HCT116 (cell line): ENCODE measurements at regions not wholly inside any gene's neighbourhood (a gene's known extent, or its start where the extent isn't known, plus 50 kb on each side); places are given as distances from the start of the nearest gene placed in this dataset.

Experiments used
- ATAC-seq: fragments of 200-7000 bp; cut with Tn5 transposase; 2 replicates; pipeline ENCODE4 v1.9.1; 2020; ENCODE audit warnings: mild to moderate bottlenecking, moderate library complexity
- BruUV-seq: library from RNA; stranded (reverse); fragments of 400-500 nt; replicated peaks from 2 replicates; lab custom pipeline; 2021; lab: Mats Ljungman, UMichigan
- CTCF ChIA-PET: fragments of 300-600 bp; sonication (Branson Sonifier 250); formaldehyde crosslinking; loops from one replicate; lab custom pipeline; 2021; ENCODE audit warnings: antibody characterized with exemption; lab: Charles Lee
- POLR2A ChIA-PET: fragments of 300-600, 350-600 bp; sonication (Branson Sonifier 250); formaldehyde crosslinking; loops from one replicate; lab custom pipeline; 2021; ENCODE audit warnings: antibody characterized with exemption; lab: Charles Lee
- RAD21 ChIA-PET, 2 experiments: fragments of 300-600 bp; sonication (Branson Sonifier 250); formaldehyde crosslinking; loops; one replicate each; lab custom pipeline; 2023; ENCODE audit warnings: low total read pairs in 2 of 2; ENCODE audit not compliant: uncharacterized antibody in 2 of 2, unreplicated experiment in 2 of 2, low non-redundant PET in 1 of 2; lab: Charles Lee
- DNase-seq: peaks from one replicate; pipeline ENCODE4 v3.0.0-alpha.2; 2010; ENCODE audit warnings: low read depth, low spot score
- H2AFZ ChIP-seq: fragments of 200-600 bp; shearing (Covaris generic), sonication (generic); 2 replicates; pipeline ENCODE4 v1.6.1; 2017; ENCODE audit warnings: low read depth, mixed run types, mixed read lengths, antibody characterized with exemption, low read length; ENCODE audit not compliant: poor library complexity, severe bottlenecking
- H3K27ac ChIP-seq: 2 replicates; pipeline ENCODE4 v1.5.1; 2012; ENCODE audit warnings: low read depth, low read length
- H3K27me3 ChIP-seq: fragments of 200-600 bp; sonication (generic); 2 replicates; pipeline ENCODE4 v1.6.1; 2016; ENCODE audit warnings: mixed run types, low read length, mixed read lengths; ENCODE audit not compliant: insufficient read depth
- H3K36me3 ChIP-seq, 2 experiments: fragments of 200-500 bp in 1 of 2; fragments of 200-600 bp in 1 of 2; sonication (Bioruptor generic) in 1 of 2; sonication (generic) in 1 of 2; 2 replicates each; pipeline versions ENCODE4 v1.5.1 to v1.6.1; 2014 to 2016; ENCODE audit warnings: low read length in 2 of 2, inconsistent platforms in 1 of 2, mixed read lengths in 1 of 2, mixed run types in 1 of 2; ENCODE audit not compliant: insufficient read depth in 2 of 2, control insufficient read depth in 1 of 2
- H3K4me1 ChIP-seq, 2 experiments: fragments of 200-600 bp in 1 of 2; sonication (generic) in 1 of 2; 2 replicates each; pipeline versions ENCODE4 v1.5.1 to v1.6.1; 2012 to 2017; ENCODE audit warnings: low read length in 2 of 2, inconsistent platforms in 1 of 2, mild to moderate bottlenecking in 1 of 2, mixed read lengths in 1 of 2, mixed run types in 1 of 2, moderate library complexity in 1 of 2; ENCODE audit not compliant: insufficient read depth in 2 of 2, control insufficient read depth in 1 of 2
- H3K4me2 ChIP-seq: fragments of 200-600 bp; sonication (generic); 2 replicates; pipeline ENCODE4 v1.6.1; 2017; ENCODE audit warnings: mixed run types, low read length, mixed read lengths
- H3K4me3 ChIP-seq, 2 experiments: fragments of 200-600 bp in 1 of 2; sonication (generic) in 1 of 2; replicated peaks in 1 of 2; 2 replicates each; pipeline ENCODE4 v1.5.1; 2011 to 2016; ENCODE audit warnings: low read length in 2 of 2, control low read depth in 1 of 2, low read depth in 1 of 2, mild to moderate bottlenecking in 1 of 2, mixed read lengths in 1 of 2, mixed run types in 1 of 2
- H3K79me2 ChIP-seq: fragments of 200-600 bp; sonication (generic); 2 replicates; pipeline ENCODE4 v1.6.1; 2017; ENCODE audit warnings: mild to moderate bottlenecking, mixed run types, low read length, moderate library complexity, mixed read lengths; ENCODE audit not compliant: insufficient read depth
- H3K9ac ChIP-seq: fragments of 200-600 bp; sonication (generic); 2 replicates; pipeline ENCODE4 v1.6.1; 2016; ENCODE audit warnings: low read length, mixed read lengths
- H3K9me2 ChIP-seq: fragments of 200-600 bp; sonication (generic), shearing (Covaris generic); 2 replicates; pipeline ENCODE4 v1.6.1; 2017; ENCODE audit warnings: mixed run types, mild to moderate bottlenecking, moderate library complexity; ENCODE audit not compliant: insufficient read depth
- H3K9me3 ChIP-seq, 2 experiments: fragments of 200-500 bp in 1 of 2; fragments of 200-600 bp in 1 of 2; sonication (Bioruptor generic) in 1 of 2; sonication (generic) in 1 of 2; 2 replicates each; pipeline ENCODE4 v1.6.1; 2014 to 2017; ENCODE audit warnings: low read length in 2 of 2, mixed read lengths in 2 of 2, inconsistent platforms in 1 of 2, low read depth in 1 of 2, mild to moderate bottlenecking in 1 of 2, mixed run types in 1 of 2, moderate library complexity in 1 of 2; ENCODE audit not compliant: control insufficient read depth in 1 of 2, insufficient read depth in 1 of 2
- H4K20me1 ChIP-seq: fragments of 200-600 bp; sonication (generic), shearing (Covaris generic); 2 replicates; pipeline ENCODE4 v1.6.1; 2017; ENCODE audit warnings: mixed run types, mild to moderate bottlenecking, moderate library complexity; ENCODE audit not compliant: insufficient read depth
- CBX3 ChIP-seq: IDR thresholded peaks from 2 replicates; pipeline ENCODE4 v1.6.1; 2012; ENCODE audit warnings: low read depth
- CEBPB ChIP-seq: IDR thresholded peaks from 2 replicates; pipeline ENCODE4 v1.6.1; 2012; ENCODE audit warnings: low read depth
- EGR1 ChIP-seq: IDR thresholded peaks from 2 replicates; pipeline ENCODE4 v1.6.1; 2012; ENCODE audit warnings: low read depth
- ELF1 ChIP-seq: IDR thresholded peaks from 2 replicates; pipeline ENCODE4 v1.6.1; 2012; ENCODE audit warnings: low read depth, borderline replicate concordance
- EZH2 ChIP-seq: fragments of 200-600 bp; sonication (generic); IDR thresholded peaks from 2 replicates; pipeline ENCODE4 v1.6.1; 2017; ENCODE audit warnings: antibody characterized with exemption, mixed run types
- EZH2phosphoT487 ChIP-seq: fragments of 200-600 bp; IDR thresholded peaks from 2 replicates; pipeline ENCODE4 v1.6.1; 2018; ENCODE audit warnings: antibody characterized with exemption, borderline replicate concordance
- JUND ChIP-seq: IDR thresholded peaks from 2 replicates; pipeline ENCODE4 v1.6.1; 2012
- POLR2A ChIP-seq: IDR thresholded peaks from 2 replicates; pipeline ENCODE4 v1.7.0; 2011; ENCODE audit warnings: borderline replicate concordance; ENCODE audit not compliant: insufficient read depth, insufficient read length; ENCODE audit errors: extremely low read depth
- POLR2AphosphoS5 ChIP-seq: IDR thresholded peaks from 2 replicates; pipeline ENCODE4 v1.6.1; 2011; ENCODE audit warnings: mild to moderate bottlenecking, low read depth, low read length, moderate library complexity
- RAD21 ChIP-seq: IDR thresholded peaks from 2 replicates; pipeline ENCODE4 v1.6.1; 2012; ENCODE audit warnings: low read depth, mild to moderate bottlenecking
- SIN3A ChIP-seq: IDR thresholded peaks from 2 replicates; pipeline ENCODE4 v1.6.1; 2012; ENCODE audit warnings: low read depth
- SRF ChIP-seq: IDR thresholded peaks from 2 replicates; pipeline ENCODE4 v1.6.1; 2012; ENCODE audit warnings: low read depth
- ZFX ChIP-seq: fragments of 450-650 bp; IDR thresholded peaks from 2 replicates; pipeline ENCODE4 v1.6.1; 2017
- ZNF274 ChIP-seq: fragments of 200-500 bp; sonication (Bioruptor generic); IDR thresholded peaks from 2 replicates; pipeline ENCODE4 v1.6.1; 2014; ENCODE audit warnings: mild to moderate bottlenecking, low read depth, low read length, inconsistent platforms
- intact Hi-C: fragments of 100-400 bp; cut with micrococcal nuclease; formaldehyde crosslinking; loops from 2 replicates; pipeline ENCODE4 v1.10.0; 2022
- TF ChIP-seq, protein P1 (sequence below), 3 experiments: fragments of 200-600 bp in 1 of 3; sonication (generic) in 1 of 3; IDR thresholded peaks in 2 of 3; conservative IDR thresholded peaks in 1 of 3; 2 replicates each; pipeline ENCODE4 v1.5.1; 2012 to 2017; ENCODE audit warnings: low read depth in 2 of 3, low read length in 2 of 3, antibody characterized with exemption in 1 of 3, borderline replicate concordance in 1 of 3, control low read depth in 1 of 3, mild to moderate bottlenecking in 1 of 3, mixed read lengths in 1 of 3, mixed run types in 1 of 3, moderate library complexity in 1 of 3; ENCODE audit not compliant: insufficient read depth in 1 of 3
- TF ChIP-seq, protein P2 (sequence below): IDR thresholded peaks from 2 replicates; pipeline ENCODE4 v1.6.1; 2012
- TF ChIP-seq, protein P3 (sequence below): IDR thresholded peaks from 2 replicates; pipeline ENCODE4 v1.6.1; 2012
- TF ChIP-seq, protein P4 (sequence below): IDR thresholded peaks from 2 replicates; pipeline ENCODE4 v1.6.1; 2012; ENCODE audit warnings: low read depth
- TF ChIP-seq, protein P5 (sequence below): IDR thresholded peaks from 2 replicates; pipeline ENCODE4 v1.6.1; 2011; ENCODE audit warnings: mild to moderate bottlenecking, low read length, moderate library complexity; ENCODE audit not compliant: insufficient replicate concordance; ENCODE audit errors: extremely low read depth

DNA sequence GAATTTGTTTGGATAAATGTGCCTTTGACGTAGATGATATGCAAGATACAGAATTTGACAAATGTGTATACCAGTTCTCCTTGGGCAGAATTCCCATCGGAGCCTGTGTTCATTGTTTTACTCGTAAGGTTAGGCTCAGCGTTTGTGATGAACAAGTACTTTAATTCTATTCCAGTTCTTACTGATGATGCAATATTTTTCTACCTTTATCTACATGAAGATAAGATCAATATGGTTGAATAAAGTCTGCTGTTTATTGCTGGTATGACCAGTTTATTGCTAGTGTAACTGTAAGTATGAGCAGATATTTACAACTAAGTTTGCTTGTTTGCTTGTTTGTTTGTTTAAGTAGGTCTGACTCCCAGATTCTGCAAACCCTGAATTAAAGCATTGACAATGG lies 145.4 kb upstream of the ADARB2 start:
- ChIA-PET RAD21 (no interaction called here), CTCF (no interaction called here), POLR2A (no interaction called here)
- Histone ChIP-seq H3K36me3 (no peaks in the 10 kb centered on the region), H3K4me2 (no peak overlapping the region), H3K79me2 (no peaks in the 10 kb centered on the region), H4K20me1 (no peaks in the 10 kb centered on the region), H3K27ac (no peak overlapping the region), H2AFZ (no peak overlapping the region), H3K9me2 (no peaks in the 10 kb centered on the region), H3K9ac (no peak overlapping the region), H3K4me3 (no peak overlapping the region), H3K4me1 (no peaks in the 10 kb centered on the region), H3K27me3 (no peaks in the 10 kb centered on the region), H3K9me3 (peaks cover 0 to 20% of the 10 kb centered on the region in 2 experiments; a peak in 2 of 4 replicates)
- no peak for ATAC-seq
- BruUV-seq = no TSS peak
- DNase-seq = no peak
- intact Hi-C loops = no loop called here
- TF ChIP-seq ELF1 = no peak
- TF ChIP-seq ZFX = no peak
- no peak for TF ChIP-seq EGR1
- TF ChIP-seq EZH2 = no peak
- TF ChIP-seq SRF = no peak
- TF ChIP-seq, protein P1, sequence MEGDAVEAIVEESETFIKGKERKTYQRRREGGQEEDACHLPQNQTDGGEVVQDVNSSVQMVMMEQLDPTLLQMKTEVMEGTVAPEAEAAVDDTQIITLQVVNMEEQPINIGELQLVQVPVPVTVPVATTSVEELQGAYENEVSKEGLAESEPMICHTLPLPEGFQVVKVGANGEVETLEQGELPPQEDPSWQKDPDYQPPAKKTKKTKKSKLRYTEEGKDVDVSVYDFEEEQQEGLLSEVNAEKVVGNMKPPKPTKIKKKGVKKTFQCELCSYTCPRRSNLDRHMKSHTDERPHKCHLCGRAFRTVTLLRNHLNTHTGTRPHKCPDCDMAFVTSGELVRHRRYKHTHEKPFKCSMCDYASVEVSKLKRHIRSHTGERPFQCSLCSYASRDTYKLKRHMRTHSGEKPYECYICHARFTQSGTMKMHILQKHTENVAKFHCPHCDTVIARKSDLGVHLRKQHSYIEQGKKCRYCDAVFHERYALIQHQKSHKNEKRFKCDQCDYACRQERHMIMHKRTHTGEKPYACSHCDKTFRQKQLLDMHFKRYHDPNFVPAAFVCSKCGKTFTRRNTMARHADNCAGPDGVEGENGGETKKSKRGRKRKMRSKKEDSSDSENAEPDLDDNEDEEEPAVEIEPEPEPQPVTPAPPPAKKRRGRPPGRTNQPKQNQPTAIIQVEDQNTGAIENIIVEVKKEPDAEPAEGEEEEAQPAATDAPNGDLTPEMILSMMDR (IDR thresholded peaks at IDR 0.05 in 2 of 3, conservative IDR thresholded peaks at IDR 0.05 in 1 of 3; ENCODE audit: borderline replicate concordance in 1 of 3, insufficient read depth in 1 of 3, low read depth in 2 of 3, low read length in 2 of 3) = no peak
- TF ChIP-seq CEBPB = no peak
- TF ChIP-seq JUND = no peak
- no peak for TF ChIP-seq EZH2phosphoT487
- TF ChIP-seq, protein P2, sequence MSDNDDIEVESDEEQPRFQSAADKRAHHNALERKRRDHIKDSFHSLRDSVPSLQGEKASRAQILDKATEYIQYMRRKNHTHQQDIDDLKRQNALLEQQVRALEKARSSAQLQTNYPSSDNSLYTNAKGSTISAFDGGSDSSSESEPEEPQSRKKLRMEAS = no peak
- TF ChIP-seq, protein P3, sequence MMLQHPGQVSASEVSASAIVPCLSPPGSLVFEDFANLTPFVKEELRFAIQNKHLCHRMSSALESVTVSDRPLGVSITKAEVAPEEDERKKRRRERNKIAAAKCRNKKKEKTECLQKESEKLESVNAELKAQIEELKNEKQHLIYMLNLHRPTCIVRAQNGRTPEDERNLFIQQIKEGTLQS = no peak
- TF ChIP-seq CBX3 = no peak
- no peak for TF ChIP-seq ZNF274
- no peak for TF ChIP-seq RAD21
- TF ChIP-seq, protein P4, sequence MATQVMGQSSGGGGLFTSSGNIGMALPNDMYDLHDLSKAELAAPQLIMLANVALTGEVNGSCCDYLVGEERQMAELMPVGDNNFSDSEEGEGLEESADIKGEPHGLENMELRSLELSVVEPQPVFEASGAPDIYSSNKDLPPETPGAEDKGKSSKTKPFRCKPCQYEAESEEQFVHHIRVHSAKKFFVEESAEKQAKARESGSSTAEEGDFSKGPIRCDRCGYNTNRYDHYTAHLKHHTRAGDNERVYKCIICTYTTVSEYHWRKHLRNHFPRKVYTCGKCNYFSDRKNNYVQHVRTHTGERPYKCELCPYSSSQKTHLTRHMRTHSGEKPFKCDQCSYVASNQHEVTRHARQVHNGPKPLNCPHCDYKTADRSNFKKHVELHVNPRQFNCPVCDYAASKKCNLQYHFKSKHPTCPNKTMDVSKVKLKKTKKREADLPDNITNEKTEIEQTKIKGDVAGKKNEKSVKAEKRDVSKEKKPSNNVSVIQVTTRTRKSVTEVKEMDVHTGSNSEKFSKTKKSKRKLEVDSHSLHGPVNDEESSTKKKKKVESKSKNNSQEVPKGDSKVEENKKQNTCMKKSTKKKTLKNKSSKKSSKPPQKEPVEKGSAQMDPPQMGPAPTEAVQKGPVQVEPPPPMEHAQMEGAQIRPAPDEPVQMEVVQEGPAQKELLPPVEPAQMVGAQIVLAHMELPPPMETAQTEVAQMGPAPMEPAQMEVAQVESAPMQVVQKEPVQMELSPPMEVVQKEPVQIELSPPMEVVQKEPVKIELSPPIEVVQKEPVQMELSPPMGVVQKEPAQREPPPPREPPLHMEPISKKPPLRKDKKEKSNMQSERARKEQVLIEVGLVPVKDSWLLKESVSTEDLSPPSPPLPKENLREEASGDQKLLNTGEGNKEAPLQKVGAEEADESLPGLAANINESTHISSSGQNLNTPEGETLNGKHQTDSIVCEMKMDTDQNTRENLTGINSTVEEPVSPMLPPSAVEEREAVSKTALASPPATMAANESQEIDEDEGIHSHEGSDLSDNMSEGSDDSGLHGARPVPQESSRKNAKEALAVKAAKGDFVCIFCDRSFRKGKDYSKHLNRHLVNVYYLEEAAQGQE = no peak
- no peak for TF ChIP-seq POLR2AphosphoS5
- TF ChIP-seq POLR2A = no peak
- TF ChIP-seq, protein P5, sequence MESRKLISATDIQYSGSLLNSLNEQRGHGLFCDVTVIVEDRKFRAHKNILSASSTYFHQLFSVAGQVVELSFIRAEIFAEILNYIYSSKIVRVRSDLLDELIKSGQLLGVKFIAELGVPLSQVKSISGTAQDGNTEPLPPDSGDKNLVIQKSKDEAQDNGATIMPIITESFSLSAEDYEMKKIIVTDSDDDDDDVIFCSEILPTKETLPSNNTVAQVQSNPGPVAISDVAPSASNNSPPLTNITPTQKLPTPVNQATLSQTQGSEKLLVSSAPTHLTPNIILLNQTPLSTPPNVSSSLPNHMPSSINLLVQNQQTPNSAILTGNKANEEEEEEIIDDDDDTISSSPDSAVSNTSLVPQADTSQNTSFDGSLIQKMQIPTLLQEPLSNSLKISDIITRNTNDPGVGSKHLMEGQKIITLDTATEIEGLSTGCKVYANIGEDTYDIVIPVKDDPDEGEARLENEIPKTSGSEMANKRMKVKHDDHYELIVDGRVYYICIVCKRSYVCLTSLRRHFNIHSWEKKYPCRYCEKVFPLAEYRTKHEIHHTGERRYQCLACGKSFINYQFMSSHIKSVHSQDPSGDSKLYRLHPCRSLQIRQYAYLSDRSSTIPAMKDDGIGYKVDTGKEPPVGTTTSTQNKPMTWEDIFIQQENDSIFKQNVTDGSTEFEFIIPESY = no peak
- TF ChIP-seq SIN3A = no peak
